NOMO-1 (cell line): ENCODE measurements at regions not wholly inside any gene's neighbourhood (a gene's known extent, or its start where the extent isn't known, plus 50 kb on each side); places are given as distances from the start of the nearest gene placed in this dataset.
"Not testable (repeated sequence)": the region's sequence is repeated elsewhere in the genome, so short reads cannot be mapped to it uniquely, and the experiment has no call there.

Experiments used
- DNase-seq, 2 experiments: peaks; one replicate each; lab custom pipeline; 2025; ENCODE audit not compliant: unreplicated experiment in 2 of 2; lab: John Stamatoyannopoulos, UW

- DNase-seq = peak; percentile 76 to 87
These were observed 166.9 kb downstream of the TOMM20 start for GRCh38 chr1:234961456-234962339.

- peak in 1 of 2 experiments; percentile 45 for DNase-seq
These were observed 167.7 kb downstream of the TOMM20 start for GRCh38 chr1:234960722-234961455.

- DNase-seq = no peak
These were observed 169.7 kb downstream of the TOMM20 start for GRCh38 chr1:234958706-234959657.

DNA sequence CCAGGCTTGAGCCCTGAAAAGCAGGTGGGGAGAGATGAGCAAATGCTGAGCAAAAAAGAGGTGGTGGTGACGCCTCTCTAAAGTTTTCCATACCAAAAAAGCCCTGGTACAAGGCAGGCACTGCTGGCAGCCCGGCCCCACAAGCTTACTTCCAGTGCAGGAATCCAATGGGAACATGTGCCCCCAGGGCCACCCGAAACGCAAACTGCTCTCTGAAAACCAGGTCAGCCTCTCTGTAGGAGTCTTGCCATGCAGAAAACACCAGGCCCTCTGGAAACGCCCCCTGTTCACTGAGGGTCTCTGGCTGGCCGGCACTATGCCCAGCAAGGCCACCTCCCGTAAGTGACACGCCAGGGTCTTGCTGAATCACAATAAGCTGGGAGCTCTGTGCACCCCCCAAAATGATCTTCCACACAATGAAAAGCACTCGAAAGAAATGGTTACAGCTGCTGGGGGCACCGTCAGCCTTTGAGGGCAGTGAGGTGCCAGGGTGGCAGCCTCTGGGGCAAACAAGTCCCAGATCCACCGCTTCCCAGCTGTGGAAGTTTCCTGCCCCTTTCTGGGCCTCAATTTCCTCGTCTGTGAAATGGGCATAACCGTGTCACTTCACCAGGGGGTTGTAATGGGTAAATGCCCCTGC lies 170.5 kb downstream of the TOMM20 start:
- DNase-seq = no peak

DNA sequence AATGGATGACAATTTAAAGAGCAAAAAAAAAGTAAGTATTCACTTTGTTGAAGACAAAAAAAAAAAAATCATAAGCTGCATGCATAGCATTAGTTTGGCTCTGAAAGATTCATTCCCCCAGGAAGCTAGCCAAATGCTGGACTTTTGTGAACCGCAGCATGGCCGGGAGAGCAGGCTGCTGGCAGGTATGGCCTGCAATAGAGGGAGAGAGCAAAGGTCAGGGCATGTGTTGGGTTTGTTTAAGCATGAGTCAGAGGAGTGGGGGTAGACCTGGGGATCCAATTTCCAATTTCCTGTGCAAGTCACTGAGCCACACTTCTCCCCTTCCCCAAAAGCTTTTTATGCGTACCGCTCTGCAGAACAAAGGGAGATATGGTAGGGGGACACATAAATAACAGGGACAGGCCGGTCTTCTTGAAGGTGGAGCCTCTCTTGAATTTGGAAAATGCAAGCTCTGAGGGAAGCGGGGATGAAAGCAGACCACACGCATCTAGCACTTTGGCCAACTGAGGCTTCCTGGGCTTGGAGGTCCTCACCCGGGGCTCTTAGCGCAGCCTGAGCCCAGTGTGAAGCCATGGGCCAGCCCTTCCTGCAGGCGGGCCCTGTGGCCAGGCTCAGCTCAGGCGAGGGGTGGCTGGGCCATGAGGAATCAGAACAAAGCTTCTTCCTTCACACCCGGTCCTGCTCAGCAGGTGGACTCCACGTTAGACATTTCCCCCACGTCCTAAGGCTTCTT lies 171.1 kb downstream of the TOMM20 start:
- peak in 1 of 2 experiments; percentile 15 for DNase-seq

- no peak for DNase-seq
These were observed 171.8 kb downstream of the TOMM20 start for GRCh38 chr1:234956821-234957329.

GRCh38 chr1:234955107-234955731 lies 173.4 kb downstream of the TOMM20 start:
- peak; percentile 83 to 85 for DNase-seq

- no peak for DNase-seq
These were observed 174.0 kb downstream of the TOMM20 start for GRCh38 chr1:234954613-234955012.

DNA sequence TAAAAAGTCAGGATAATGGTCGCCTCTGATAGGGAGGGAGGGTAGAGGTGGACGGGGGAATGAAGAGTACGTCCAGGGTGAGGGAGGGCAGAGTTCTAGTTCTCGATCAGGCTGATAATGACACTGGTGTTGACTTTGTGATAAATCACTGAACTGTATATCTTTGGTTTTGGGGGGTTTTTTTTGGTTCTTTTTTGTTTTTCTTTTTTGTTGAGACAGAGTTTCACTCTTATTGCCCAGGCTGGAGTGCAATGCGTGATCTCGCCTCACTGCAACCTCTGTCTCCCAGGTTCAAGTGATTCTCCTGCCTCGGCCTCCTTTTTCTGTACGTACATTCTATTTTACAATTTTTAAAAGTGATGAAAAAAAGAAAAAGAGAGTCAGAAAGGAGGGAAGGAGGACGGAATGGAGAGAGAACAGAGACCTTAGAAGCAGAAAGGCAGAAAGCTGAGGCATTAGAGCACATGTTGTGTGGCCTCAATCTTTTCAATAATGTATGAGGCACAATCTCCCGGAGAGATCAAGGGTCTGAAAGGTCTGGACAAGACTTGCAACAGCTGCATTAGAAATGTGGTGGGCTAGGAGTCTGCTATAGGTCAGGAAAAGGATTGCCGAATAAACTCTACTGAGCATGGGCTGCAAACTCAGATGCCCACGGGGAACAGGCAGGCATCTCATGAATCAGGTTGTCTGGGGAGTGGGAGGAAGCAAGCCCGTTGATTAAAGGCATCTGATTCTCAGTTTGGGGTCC lies 174.8 kb downstream of the TOMM20 start:
- no peak for DNase-seq

GRCh38 chr1:234950598-234950997 lies 178.0 kb downstream of the TOMM20 start:
- DNase-seq = no peak

- DNase-seq = not testable (repeated sequence)
These were observed 179.1 kb downstream of the TOMM20 start for GRCh38 chr1:234949528-234949927.

- peak; percentile 51 to 95 for DNase-seq
These were observed 183.9 kb downstream of the TOMM20 start for GRCh38 chr1:234944439-234945344.

DNA sequence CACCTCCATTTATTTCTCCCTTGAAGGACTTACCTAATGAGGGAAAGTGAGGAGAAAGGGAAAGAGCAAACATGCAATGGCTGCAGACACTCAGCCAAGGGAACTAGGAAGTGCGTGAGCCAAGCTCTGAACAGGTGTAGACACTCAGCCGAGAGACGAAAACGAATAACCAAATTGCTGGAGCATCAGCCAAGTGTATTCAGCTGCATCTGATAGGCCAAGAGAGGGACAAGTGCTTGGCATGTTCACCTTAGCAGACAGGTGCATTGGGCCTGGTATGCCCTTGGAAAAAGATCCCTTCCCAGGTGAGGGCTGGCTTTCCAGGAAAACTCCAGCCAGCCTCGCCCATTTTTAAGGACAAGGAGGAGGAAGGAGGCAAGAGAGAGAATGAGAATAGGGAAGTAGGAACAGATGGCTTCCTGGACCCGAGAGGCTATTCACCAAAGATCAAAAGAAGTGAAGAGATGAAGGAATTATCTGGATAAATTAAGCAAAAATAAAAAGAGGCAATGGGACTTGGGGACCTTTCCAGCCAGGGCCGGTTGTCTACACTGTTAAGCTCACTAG lies 184.7 kb downstream of the TOMM20 start:
- no peak for DNase-seq

DNA sequence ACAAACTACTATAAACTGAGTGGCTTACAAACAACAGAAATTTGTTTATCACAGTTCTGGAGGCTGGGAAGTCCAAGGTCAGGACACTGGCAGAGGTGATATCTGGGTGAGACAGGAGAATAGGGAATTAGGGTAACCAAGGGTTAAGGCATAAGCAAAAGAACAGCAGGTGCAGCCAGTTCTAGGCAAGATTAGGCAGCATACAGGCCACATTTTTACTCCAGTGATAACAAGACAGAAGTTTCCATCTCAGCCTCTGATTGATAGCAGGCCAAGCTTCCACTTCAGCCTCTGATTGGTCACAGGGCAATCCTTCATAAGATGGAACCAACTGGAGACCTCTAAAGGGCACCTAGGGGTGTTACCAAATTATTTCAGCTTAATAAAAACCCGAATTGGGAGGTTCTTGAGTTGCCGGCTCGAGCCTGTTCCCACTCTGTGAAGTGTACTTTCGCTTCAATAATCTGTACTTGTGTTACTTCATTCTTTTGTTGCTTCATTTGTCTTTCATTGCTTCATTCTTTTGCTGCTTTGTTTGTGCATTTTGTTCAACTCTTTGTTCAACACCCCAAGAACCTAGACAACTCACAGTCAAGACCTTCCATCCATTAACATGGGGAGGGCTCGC lies 185.6 kb downstream of the TOMM20 start:
- peak; percentile 32 to 55 for DNase-seq

DNA sequence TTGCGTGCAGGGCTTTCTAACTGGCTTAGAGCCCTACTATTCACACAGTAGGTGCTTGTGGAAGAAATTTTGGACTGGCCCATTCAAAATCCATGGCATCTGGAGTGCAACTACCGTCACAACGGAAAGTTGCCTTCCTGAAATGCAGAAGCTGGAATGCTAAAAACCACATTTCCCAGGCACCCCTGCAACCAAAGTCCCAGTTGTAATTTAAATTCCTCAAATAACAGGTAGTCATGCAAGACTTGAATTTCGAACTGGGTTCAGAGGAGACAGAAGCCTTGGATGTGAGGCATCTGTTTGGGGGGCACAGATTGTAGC lies 186.7 kb downstream of the TOMM20 start:
- DNase-seq = no peak

DNA sequence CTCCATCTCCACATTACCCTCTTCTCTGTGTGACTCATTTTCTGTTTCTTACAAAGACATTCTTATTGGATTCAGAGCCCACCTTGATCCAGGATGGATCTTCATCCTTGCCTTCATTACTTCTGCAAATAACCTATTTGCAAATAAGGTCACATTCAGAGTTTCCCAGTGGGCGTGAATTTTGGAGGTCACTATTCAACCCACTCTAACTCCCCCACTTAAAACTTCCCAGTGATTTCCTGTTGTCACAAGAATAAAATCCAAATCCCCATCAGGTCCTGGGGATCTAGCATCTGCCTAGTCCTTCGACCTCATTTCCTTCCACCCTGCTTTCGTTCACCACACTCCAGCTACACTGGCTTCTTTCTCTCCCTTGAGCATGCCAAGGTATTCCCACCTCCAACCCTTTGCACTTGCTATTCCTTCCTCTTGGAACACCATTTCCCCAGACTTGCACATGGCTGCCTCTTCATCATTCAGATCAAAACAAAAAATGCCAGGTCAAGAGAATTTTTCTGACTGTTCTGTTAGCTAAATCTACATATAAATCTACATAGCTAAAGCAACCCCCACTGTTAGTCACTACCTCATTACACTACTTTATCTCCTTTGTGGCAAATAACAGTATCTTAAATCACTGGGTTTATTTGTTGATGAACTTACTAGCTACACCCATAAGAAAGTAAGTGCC lies 187.2 kb downstream of the TOMM20 start:
- no peak for DNase-seq
